SK-N-SH treated with all-trans-retinoic acid at 6 μM for 48 hours (cell line): ENCODE measurements at regions not wholly inside any gene's neighbourhood (a gene's known extent, or its start where the extent isn't known, plus 50 kb on each side); places are given as distances from the start of the nearest gene placed in this dataset.

Experiments used
- ARNTL ChIP-seq: fragments of 450-650 bp; formaldehyde crosslinking; IDR thresholded peaks from 2 replicates; pipeline ENCODE4 v1.5.0; 2020; ENCODE audit warnings: low read depth, mild to moderate bottlenecking, moderate library complexity, borderline replicate concordance
- CSRNP3 ChIP-seq: fragments of 250-450 bp; sonication (Bioruptor Pico); IDR thresholded peaks from 2 replicates; pipeline ENCODE4 v1.5.1; 2021; ENCODE audit warnings: mild to moderate bottlenecking, moderate library complexity
- ISL1 ChIP-seq: fragments of 250-450 bp; sonication (Bioruptor Pico); IDR thresholded peaks from 2 replicates; pipeline ENCODE4 v2.1.2; 2022; ENCODE audit warnings: mild to moderate bottlenecking, moderate library complexity
- RARB ChIP-seq: fragments of 250-450 bp; sonication (Bioruptor Pico); IDR thresholded peaks from 2 replicates; pipeline ENCODE4 v1.8.0; 2021; ENCODE audit warnings: mild to moderate bottlenecking, moderate library complexity
- SNAI2 ChIP-seq: fragments of 250-450 bp; sonication (Bioruptor Pico); IDR thresholded peaks from 2 replicates; pipeline ENCODE4 v1.5.0; 2020; ENCODE audit warnings: mild to moderate bottlenecking, moderate library complexity
- TCF4 ChIP-seq: fragments of 250-450 bp; sonication (Bioruptor Pico); IDR thresholded peaks from 2 replicates; pipeline ENCODE4 v1.8.0; 2021; ENCODE audit warnings: mild to moderate bottlenecking, moderate library complexity, borderline replicate concordance
- ZFP3 ChIP-seq: fragments of 250-450 bp; sonication (Bioruptor Pico); IDR thresholded peaks from 2 replicates; pipeline ENCODE4 v1.5.0; 2020; ENCODE audit warnings: mild to moderate bottlenecking, moderate library complexity
- TF ChIP-seq, protein P1 (sequence below): fragments of 250-450 bp; sonication (Bioruptor Pico); IDR thresholded peaks from 2 replicates; pipeline ENCODE4 v1.8.0; 2020; ENCODE audit warnings: mild to moderate bottlenecking, moderate library complexity, borderline replicate concordance
- TF ChIP-seq, protein P2 (sequence below): fragments of 250-450 bp; sonication (Bioruptor Pico); IDR thresholded peaks from 2 replicates; pipeline ENCODE4 v1.8.0; 2021; ENCODE audit warnings: low read depth, mild to moderate bottlenecking, moderate library complexity, borderline replicate concordance

DNA sequence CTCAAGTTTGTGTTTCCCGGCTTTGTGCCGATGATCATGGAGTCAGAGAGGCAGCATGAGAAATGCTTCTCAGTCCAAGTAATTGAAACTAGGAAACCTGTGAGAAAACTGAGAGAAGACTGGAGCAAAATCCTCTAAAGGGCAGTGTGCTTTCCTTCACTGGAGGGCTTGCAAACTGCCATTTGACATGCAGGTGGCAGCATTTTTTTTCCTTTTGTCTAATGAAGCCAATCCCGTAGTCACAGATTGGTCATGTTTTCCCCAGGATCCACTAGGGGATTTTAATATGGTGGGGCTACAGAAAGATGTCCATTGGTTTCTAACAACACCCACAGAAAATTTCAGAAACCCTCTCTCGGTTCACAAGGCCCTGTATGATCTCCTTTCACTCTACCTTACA lies 117.4 kb upstream of the NUDT10 start:
- TF ChIP-seq ZFP3 (CRISPR knock-in tag) (no peak), RARB (no peak), ISL1 (no peak), TCF4 (CRISPR knock-in tag) (no peak), CSRNP3 (CRISPR knock-in tag) (no peak), SNAI2 (CRISPR knock-in tag) (no peak), ARNTL (CRISPR knock-in tag) (no peak)
- TF ChIP-seq, protein P1, sequence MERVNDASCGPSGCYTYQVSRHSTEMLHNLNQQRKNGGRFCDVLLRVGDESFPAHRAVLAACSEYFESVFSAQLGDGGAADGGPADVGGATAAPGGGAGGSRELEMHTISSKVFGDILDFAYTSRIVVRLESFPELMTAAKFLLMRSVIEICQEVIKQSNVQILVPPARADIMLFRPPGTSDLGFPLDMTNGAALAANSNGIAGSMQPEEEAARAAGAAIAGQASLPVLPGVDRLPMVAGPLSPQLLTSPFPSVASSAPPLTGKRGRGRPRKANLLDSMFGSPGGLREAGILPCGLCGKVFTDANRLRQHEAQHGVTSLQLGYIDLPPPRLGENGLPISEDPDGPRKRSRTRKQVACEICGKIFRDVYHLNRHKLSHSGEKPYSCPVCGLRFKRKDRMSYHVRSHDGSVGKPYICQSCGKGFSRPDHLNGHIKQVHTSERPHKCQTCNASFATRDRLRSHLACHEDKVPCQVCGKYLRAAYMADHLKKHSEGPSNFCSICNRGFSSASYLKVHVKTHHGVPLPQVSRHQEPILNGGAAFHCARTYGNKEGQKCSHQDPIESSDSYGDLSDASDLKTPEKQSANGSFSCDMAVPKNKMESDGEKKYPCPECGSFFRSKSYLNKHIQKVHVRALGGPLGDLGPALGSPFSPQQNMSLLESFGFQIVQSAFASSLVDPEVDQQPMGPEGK = no peak
- TF ChIP-seq, protein P2, sequence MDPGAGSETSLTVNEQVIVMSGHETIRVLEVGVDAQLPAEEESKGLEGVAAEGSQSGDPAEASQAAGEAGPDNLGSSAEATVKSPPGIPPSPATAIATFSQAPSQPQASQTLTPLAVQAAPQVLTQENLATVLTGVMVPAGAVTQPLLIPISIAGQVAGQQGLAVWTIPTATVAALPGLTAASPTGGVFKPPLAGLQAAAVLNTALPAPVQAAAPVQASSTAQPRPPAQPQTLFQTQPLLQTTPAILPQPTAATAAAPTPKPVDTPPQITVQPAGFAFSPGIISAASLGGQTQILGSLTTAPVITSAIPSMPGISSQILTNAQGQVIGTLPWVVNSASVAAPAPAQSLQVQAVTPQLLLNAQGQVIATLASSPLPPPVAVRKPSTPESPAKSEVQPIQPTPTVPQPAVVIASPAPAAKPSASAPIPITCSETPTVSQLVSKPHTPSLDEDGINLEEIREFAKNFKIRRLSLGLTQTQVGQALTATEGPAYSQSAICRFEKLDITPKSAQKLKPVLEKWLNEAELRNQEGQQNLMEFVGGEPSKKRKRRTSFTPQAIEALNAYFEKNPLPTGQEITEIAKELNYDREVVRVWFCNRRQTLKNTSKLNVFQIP (CRISPR knock-in tag) = no peak
